GM19239 (cell line): ENCODE measurements at regions not wholly inside any gene's neighbourhood (a gene's known extent, or its start where the extent isn't known, plus 50 kb on each side); places are given as distances from the start of the nearest gene placed in this dataset.
A peak's percentile ranks its signal among the peaks of the same experiment; 100 is the strongest.
"Not testable (repeated sequence)": the region's sequence is repeated elsewhere in the genome, so short reads cannot be mapped to it uniquely, and the experiment has no call there.

Experiments
- DNase-seq: peaks from one replicate; pipeline ENCODE4 v3.0.0; 2011; ENCODE audit warnings: low spot score; ENCODE audit not compliant: insufficient read length
- FAIRE-seq: peaks from 2 replicates; lab custom pipeline; 2011; peaks lifted over from hg19 to GRCh38; lab: Jason Lieb, UNC

DNA sequence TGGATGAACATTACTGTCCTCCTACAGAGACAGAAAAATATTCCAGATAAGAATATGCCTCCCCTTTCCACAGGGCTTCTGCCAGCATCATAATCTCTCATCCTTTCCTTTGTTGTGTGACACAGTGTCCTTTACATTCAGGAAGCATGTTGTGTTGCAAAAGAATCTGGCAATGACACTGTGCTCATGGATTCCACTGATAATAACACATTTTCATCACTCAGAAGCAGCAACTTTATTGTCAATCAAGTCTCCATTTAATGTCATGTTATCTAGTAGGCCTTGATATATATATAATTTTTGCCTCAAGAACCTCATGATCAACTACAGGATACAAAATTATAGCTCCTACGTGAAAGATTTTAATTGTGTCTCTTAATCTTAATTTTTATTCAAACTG, 833.9 kb downstream of the FSTL5 start:
- no peak for DNase-seq
- FAIRE-seq = no peak

DNA sequence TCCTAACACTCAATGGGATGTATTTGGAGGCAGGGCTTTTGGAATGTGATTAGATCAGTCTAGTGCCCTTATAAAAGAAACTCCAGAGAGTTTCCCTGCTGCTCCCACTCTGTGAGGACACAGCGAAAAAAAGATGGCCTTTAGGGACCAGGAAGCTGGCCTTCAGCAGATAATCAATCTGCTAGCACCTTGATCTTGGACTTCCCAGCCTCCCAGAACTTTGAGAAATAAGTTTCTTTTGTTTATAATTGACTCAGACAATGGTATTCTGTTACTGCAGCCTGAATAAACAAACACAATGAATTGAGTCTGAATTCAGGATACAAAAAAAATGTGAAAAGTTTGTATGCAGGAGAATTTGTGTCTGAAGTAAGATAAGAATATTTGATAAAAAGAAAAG, 842.1 kb downstream of the FSTL5 start:
- DNase-seq (no peak), FAIRE-seq (no peak)

DNA sequence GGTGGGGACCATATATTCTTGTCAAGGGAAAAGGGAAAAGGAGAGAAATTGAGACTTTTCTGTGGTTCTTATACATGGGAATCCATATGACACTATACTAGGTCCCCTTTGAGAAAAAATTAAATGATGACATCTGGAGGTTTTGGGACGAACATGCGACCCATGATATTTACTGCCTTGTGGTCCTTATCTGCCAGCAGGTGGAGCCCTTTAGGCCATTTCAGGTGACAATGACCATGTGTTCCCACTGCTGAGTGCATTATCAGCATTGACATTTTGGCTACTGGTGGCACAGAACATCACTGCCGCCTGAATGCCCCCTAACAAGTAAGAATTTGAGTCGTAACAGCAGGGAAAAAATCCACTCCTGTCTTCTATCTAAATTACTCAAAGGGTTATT, 843.4 kb downstream of the FSTL5 start:
- no peak for FAIRE-seq
- peak; percentile 8 for DNase-seq

DNA sequence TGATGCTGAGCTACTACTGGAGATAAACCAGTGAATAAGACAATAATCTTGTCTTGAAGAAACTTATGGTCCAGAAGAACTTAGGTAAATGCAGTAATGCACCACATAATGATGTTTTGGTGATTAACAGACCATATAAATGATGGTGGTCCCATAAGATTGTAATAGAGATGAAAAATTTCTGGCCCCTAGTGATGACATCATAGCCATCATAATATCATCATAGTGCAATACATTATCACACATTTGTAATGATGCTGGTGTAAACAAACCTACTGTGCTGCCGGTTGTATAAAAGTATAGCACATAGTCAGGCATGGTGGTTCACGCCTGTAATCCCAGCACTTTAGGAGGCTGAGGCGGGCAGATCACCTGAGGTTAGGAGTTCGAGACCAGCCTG, 846.8 kb downstream of the FSTL5 start:
- FAIRE-seq (no peak), DNase-seq (no peak)

DNA sequence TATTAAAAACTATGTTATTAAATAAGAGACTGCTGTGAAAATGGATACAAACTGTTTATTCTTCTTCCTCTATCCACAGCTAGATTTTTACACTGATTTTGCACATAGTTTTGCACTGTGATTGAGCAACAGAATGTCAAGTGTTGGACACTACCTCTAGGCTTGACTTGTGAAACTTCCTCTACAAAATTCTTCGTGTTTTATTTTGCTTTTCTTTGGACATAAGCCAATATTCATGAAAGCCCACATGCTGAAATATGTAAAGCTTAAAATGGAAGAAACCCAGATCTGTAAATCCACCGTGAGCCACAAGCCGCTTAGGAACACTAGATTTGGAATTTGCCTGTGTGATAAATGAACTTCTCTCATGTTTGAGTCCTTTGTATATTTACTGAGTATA, 849.4 kb downstream of the FSTL5 start:
- FAIRE-seq = no peak
- no peak for DNase-seq

DNA sequence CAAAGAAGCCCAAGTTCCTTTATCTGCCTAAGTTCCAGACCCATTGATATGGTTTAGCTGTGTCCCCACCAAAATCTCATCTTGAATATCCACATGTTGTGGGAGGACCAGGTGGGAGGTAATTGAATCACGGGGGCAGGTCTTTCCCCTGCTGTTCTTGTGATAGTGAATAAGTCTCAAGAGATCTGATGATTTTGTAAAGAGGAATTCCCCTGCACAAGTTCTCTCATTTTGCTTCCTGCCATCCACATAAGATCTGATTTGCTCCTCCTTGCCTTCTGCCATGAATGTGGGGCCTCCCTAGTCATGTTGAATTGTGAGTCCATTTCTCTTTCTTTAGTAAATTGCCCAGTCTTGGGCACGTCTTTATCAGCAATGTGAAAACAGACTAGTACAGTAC, 860.2 kb downstream of the FSTL5 start:
- DNase-seq (no peak), FAIRE-seq (no peak)

DNA sequence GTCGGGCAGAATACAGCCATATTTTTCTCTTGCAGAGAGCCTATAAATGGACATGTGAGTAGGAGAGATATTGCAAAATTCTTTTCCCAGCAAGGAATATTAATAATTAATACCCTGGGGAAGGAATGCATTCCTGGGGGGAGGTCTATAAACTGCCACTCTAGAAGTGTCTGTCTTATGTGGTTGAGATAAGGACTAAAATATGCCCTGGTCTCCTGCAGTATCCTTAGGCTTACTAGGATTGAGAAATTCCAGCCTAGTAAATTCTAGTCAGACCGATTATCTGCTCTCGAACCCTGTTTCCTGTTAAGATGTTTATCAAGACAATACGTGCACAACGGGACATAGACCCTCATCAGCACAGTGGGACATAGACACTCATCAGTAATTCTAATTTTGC, 872.6 kb downstream of the FSTL5 start:
- DNase-seq = no peak
- FAIRE-seq = no peak

DNA sequence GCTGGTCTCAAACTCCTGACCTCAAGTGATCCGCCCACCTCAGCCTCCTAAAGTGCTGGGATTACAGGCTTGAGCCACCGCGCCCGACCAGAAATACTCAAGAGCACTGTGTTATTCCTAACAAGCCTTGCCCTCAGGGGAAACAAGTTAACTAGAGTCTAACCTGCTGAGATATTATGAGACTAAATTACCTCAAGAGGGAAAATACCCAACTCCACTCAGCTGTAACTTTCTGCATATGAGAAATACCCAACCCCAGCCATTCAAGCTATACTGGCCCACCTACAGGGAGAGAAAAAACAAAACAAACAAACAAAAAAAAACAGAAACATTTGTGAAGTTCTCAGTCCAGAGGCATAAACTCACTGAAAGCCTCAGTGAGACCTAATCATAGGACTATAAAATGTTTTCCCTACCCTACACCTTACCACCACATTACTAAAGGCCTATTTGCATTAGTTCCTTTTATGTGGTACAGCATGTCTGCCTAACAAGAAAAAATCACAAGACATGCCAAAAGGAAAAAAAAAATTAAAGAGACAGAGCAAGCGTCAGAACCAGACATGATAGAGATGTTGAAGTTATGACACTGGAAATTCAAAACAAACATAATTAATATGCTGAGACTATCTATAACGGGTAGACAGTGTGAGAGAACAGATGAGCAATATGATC, 876.0 kb downstream of the FSTL5 start:
- DNase-seq = no peak
- FAIRE-seq = no peak

DNA sequence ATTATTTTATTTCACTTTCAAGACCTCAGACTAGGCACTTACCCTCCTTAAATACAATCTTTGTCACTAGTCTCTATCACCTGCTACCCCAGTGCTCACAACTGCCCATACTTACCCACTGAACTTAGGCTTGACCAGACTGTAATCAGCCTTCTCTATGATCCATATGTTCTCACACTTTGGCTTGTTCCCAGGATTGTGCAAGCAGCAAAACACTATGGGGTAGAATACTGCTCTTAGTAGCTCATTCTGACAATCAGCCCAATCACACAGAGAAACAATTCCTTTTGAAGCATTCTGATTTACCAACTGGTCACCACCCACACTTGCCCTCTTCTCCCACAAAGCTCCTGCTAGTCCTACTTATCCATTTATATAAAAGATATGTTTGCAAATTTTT, 878.3 kb downstream of the FSTL5 start:
- DNase-seq = no peak
- FAIRE-seq = no peak

DNA sequence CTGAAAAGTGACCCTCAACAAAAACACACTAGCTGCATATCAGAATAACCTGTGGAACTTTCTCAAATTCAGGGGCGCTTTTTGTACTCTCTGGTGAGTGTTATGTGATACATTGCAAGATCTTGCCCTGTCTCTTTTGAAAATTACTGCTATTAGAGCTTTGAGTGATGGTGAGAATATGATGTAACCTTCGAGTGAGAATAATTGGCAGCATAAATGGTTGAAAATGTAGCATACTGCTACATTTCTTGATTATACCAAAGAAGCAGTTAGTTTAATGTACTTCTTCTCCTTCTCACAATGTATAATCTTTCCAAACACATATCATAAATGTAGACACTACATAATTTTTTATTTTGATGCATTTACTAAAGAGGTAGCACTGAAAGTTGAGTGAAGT, 882.9 kb downstream of the FSTL5 start:
- FAIRE-seq (no peak), DNase-seq (no peak)

DNA sequence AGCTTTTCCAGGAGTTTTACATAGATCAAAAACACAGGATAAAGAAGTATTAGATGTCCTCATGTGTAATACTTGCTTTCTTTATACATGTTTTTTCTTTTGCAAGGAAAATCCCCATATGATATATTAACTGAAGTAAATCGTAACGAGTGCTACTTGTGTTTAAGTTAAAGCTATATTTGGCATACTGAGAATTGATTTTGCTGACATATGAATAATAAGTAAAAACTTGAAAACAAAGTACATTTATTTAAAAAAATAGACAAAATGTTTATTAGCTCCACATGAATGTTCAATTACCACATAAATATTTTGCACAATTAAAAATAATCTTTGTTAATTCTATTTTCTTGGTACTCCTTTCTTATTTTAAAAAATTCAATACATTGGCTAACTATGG, 884.7 kb downstream of the FSTL5 start:
- no peak for FAIRE-seq
- no peak for DNase-seq

DNA sequence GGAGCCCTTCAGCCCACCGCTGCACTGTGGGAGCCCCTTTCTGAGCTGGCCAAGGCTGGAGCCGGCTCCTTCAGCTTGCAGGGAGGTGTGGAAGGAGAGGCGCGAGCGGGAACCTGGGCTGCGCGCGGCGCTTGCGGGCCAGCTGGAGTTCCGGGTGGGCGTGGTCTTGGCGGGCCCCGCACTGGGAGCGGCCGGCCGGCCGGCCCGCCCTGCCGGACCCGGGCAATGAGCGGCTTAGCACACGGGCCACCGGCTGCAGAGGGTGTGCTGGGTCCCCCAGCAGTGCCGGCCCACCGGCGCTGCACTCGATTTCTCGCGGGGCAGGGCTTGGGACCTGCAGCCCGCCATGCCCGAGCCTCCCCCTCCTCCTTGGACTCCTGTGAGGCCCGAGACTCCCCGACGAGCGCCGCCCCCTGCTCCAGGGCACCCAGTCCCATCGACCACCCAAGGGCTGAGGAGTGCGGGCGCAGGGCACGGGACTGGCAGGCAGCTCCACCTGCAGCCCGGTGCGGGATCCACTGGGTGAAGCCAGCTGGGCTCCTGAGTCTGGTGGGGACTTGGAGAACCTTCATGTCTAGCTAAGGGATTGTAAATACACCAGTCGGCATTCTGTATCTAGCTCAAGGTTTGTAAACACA, 886.5 kb downstream of the FSTL5 start:
- FAIRE-seq, DNase-seq: not testable (repeated sequence)

DNA sequence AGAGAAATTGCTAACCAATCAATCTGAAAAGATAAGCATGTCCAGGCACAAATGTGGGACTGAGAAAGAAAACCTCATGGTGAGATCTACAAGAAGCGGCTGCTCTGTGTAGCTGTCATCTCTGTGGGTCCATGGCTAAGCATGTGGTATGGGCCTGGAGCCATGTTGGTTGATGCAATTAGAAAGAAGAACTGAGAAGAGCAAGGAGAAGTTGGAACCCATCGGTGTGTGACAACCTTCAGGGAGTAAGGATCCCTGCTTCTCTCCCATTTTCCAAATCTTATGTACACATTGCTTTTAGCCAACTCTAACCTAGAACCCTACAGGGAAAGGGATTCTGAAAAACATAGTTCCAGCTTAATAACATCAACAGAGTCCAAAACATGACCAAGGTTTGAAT, 890.2 kb downstream of the FSTL5 start:
- DNase-seq (no peak), FAIRE-seq (no peak)

DNA sequence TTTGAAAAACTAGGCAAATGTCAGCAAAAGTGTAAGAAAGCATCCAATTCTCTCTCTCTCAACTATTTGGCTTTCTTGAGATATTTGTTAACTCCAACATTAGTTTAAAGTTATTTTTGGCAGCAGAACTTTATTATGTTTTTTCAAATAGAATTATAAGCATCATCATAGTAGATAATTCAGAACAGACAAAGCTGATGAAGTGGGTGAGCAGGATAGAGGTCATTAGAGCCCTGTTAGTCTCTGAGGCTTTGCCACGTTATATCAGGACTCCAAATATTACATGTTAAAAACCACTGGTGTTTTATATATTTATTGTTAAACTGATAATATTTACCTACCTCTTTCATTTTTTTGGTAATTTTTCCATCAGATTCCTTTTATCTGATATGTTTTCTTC, 903.0 kb downstream of the FSTL5 start:
- FAIRE-seq = no peak
- no peak for DNase-seq

DNA sequence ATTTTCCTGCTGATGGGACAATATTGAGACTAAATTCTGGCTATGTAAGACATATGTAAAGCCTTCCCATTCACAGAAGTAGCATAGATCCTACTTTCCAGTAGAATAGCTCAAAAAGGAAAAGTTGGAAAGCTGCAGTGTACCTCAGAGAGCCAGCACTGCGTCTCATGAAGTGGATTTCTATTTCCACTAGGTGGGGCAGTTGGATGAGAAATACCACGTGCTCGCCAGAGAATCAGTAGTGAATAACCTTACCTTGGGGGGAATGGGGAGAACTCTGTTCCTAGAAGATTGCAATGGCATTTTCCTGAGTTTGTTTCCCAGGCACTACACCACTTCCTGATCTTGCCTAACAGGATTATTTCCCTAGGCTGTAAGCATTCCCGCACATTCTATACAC, 907.1 kb downstream of the FSTL5 start:
- DNase-seq (no peak), FAIRE-seq (no peak)

DNA sequence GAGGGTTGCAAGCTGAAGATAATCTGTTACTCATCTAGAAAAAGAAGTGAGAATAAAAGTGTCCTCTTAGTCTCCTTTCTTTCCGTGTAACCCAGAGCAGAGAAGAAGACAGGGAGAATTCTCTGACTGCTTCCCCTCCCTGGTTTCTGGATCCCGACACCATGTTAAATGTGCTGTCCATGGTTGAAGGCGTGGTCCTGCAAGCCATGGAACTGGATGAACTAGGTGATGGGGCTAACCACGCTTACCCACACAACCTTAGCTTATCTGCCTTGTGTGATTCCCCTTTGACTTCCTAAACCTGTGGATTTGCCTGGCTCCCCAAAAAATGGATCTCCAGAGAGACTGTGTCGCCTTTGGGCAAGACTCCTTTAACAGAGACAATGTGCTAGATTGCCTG, 907.6 kb downstream of the FSTL5 start:
- DNase-seq = no peak
- no peak for FAIRE-seq

DNA sequence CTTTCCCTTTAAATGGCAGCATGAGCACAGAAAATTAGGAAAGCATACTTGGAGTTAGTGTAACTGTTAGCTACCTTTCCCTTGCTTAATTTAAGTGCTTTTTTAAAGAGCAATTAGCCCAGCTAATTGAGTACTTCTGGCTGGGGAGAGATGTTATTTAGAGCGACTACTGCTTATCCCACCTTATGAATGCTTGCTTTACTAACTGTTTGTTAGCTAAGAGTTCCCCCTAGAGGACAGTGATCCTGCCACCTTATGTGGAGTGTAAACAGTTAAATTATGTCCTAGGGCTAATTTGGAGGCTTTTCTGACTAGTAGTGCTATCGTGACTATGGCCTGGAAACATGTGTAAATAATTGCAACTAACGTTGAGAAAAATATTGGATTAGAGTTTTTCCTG, 909.4 kb downstream of the FSTL5 start:
- no peak for FAIRE-seq
- no peak for DNase-seq

DNA sequence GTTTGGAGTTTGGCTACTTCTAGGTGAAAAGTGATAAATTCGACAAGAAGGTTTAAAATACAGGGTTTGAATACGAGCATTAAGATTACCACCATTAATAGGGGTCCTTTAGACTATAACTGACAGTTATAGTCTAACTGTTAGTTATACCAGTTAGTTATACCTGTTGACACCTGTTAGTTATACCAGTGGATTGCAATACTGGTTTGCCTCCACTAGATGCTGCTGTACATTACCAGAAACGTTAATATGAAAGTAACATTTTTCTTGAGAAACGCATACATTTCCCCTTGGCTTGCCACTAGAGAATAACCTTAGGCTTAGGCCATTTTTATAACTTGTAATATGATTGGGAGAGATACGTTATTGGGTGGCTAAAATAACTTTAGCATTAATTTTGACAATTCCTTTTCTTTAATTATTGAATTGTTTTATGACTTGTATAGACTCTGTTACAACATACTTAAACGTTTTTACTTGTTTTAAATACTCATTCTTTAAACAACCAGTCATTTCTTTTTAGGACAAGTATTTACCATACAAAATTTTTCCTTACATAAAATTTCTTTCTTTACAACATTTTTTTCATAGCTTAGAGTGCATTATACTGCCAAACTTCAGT, 911.2 kb downstream of the FSTL5 start:
- FAIRE-seq (peak; percentile 79), DNase-seq (no peak)

DNA sequence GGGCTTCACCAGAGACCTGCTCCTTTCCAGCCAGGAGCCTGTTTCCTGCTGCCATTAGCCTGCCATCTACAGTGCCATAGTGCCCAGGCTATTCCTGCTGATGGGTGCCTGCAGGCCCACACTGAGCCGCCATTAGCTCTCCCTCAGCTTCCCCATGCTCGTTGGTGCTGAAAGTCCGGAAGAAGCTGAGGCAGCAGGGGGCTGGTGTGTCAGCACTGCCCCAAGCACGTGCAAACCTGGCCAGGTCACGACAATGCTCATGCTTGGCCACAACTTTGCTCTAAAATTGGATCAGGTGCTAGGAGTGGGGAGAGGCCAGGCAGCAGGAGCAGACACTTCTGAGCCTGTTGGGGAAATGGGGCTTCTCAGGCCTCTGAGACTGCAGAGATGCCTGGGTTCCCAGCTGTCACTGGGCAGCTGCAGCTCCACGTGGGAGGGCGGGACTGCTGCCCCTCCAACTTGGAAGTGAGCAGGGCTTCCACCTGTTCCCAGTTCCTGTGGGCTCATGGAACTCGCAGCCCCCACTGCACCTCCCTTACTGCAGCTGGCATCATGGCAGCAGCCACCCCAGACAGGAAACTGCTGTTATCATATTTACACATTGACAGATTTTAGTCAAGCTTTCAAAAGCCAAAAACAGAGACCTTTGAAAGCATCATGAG, 913.9 kb downstream of the FSTL5 start:
- DNase-seq (no peak), FAIRE-seq (no peak)

DNA sequence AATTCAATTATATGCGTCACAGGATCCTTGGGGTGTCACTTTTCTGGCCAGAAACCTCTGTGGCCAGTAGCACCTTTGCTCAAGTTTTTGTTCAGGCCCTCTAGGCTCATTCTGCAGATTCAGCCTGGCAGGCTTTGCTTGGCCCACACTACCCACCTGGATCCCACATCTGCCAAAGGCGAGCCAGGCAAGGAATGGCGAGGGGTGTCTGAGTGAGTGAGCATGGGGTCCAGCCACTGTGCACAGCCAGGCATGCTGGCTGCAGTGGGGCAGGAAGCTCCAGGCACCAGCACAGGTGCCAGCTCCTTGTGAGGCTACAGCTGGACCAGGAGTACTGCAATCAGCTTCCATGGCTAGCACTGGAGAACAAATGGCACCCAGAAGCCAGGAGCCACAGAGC, 914.9 kb downstream of the FSTL5 start:
- FAIRE-seq (no peak), DNase-seq (no peak)

DNA sequence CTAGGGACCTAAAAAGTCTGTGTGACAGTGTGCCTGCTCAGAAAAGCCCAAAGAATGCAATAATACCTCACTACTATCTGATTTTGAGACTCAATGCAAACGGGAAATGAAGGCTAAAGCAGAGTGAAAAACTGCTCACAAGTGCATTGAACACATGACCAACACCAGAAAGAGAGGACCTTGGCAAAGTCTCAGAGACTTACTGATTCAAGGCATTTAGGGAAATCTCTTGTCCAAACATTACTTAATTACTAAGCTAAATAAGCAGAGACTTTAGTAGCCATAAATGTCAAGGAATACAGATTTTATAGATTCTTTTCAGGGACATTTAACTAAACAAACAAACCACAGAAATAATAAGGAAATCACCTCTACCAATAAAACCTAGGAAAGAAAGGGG, 916.0 kb downstream of the FSTL5 start:
- DNase-seq (no peak), FAIRE-seq (no peak)
